ENCODE measurements at regions not wholly inside any gene's neighbourhood (a gene's known extent, or its start where the extent isn't known, plus 50 kb on each side); places are given as distances from the start of the nearest gene placed in this dataset.

- Histone ChIP-seq H3K4me3 (ENCODE audit: low read length) (peak overlapping the region; percentile 19; the same call in 1 of the 2 replicates), H3K36me3 (ENCODE audit: insufficient read depth, low read length) (peaks cover 19% of the 10 kb centered on the region), H3K27me3 (ENCODE audit: low read length) (no peaks in the 10 kb centered on the region), H3K4me1 (ENCODE audit: low read length) (peaks cover 100% of the 10 kb centered on the region), H3K27ac (ENCODE audit: low read length) (peak overlapping the region; percentile 100), H3K9me3 (ENCODE audit: low read length) (no peaks in the 10 kb centered on the region), H2AFZ (ENCODE audit: low read length) (no peak overlapping the region), H3K9me2 (replicated peaks; ENCODE audit: insufficient read depth, low read length) (no peaks in the 10 kb centered on the region), H3K4me2 (ENCODE audit: low read depth, low read length, poor library complexity, severe bottlenecking) (peak overlapping the region; percentile 80), H4K20me1 (ENCODE audit: insufficient read depth, low read depth, low read length) (no peaks in the 10 kb centered on the region), H3K79me2 (ENCODE audit: low read length) (peaks cover 26% of the 10 kb centered on the region), H3K9ac (ENCODE audit: low read length) (peak overlapping the region; percentile 62)
- DNase-seq: no peak
Observed at GRCh38 chr2:128772671-128773070, 454.0 kb upstream of the HS6ST1 start.

- Histone ChIP-seq H3K9ac (ENCODE audit: low read length) (peak overlapping the region; percentile 52; the same call in 1 of the 2 replicates), H3K79me2 (ENCODE audit: low read length) (peaks cover 16% of the 10 kb centered on the region), H3K36me3 (ENCODE audit: insufficient read depth, low read length) (peaks cover 13% of the 10 kb centered on the region), H3K4me2 (ENCODE audit: low read depth, low read length, poor library complexity, severe bottlenecking) (peak overlapping the region; percentile 80), H3K4me3 (ENCODE audit: low read length) (no peak overlapping the region), H3K9me3 (ENCODE audit: low read length) (no peaks in the 10 kb centered on the region), H3K27me3 (ENCODE audit: low read length) (no peaks in the 10 kb centered on the region), H4K20me1 (ENCODE audit: insufficient read depth, low read depth, low read length) (no peaks in the 10 kb centered on the region), H3K4me1 (ENCODE audit: low read length) (peaks cover 98% of the 10 kb centered on the region), H2AFZ (ENCODE audit: low read length) (no peak overlapping the region), H3K9me2 (replicated peaks; ENCODE audit: insufficient read depth, low read length) (no peaks in the 10 kb centered on the region), H3K27ac (ENCODE audit: low read length) (peak overlapping the region; percentile 100)
- no peak for DNase-seq
Observed at GRCh38 chr2:128773641-128774319, 455.1 kb upstream of the HS6ST1 start.

- H2AFZ ChIP-seq (ENCODE audit: low read length): no peak overlapping the region
- peaks cover 10% of the 10 kb centered on the region for H3K79me2 ChIP-seq (ENCODE audit: low read length)
- no peak overlapping the region for H3K4me3 ChIP-seq (ENCODE audit: low read length)
- H3K9me2 ChIP-seq (replicated peaks; ENCODE audit: insufficient read depth, low read length): no peaks in the 10 kb centered on the region
- peaks cover 91% of the 10 kb centered on the region for H3K4me1 ChIP-seq (ENCODE audit: low read length)
- H4K20me1 ChIP-seq (ENCODE audit: insufficient read depth, low read depth, low read length): no peaks in the 10 kb centered on the region
- H3K27ac ChIP-seq (ENCODE audit: low read length): peak overlapping the region; percentile 100
- no peaks in the 10 kb centered on the region for H3K27me3 ChIP-seq (ENCODE audit: low read length)
- DNase-seq: no peak
- H3K4me2 ChIP-seq (ENCODE audit: low read depth, low read length, poor library complexity, severe bottlenecking): peak overlapping the region; percentile 13
- H3K36me3 ChIP-seq (ENCODE audit: insufficient read depth, low read length): peaks cover 13% of the 10 kb centered on the region
- no peaks in the 10 kb centered on the region for H3K9me3 ChIP-seq (ENCODE audit: low read length)
- peak overlapping the region; percentile 52 for H3K9ac ChIP-seq (ENCODE audit: low read length)
Observed at GRCh38 chr2:128774320-128775216, 455.9 kb upstream of the HS6ST1 start.

- Histone ChIP-seq H3K9ac (ENCODE audit: low read length) (peak overlapping the region; percentile 52), H3K4me2 (ENCODE audit: low read depth, low read length, poor library complexity, severe bottlenecking) (peak overlapping the region; percentile 13), H3K27me3 (ENCODE audit: low read length) (no peaks in the 10 kb centered on the region), H3K9me2 (replicated peaks; ENCODE audit: insufficient read depth, low read length) (no peaks in the 10 kb centered on the region), H3K4me1 (ENCODE audit: low read length) (peaks cover 89% of the 10 kb centered on the region), H2AFZ (ENCODE audit: low read length) (no peak overlapping the region), H3K9me3 (ENCODE audit: low read length) (no peaks in the 10 kb centered on the region), H3K4me3 (ENCODE audit: low read length) (no peak overlapping the region), H4K20me1 (ENCODE audit: insufficient read depth, low read depth, low read length) (no peaks in the 10 kb centered on the region), H3K27ac (ENCODE audit: low read length) (peak overlapping the region; percentile 100), H3K79me2 (ENCODE audit: low read length) (peaks cover 10% of the 10 kb centered on the region), H3K36me3 (ENCODE audit: insufficient read depth, low read length) (peaks cover 13% of the 10 kb centered on the region)
- DNase-seq: no peak
Observed at GRCh38 chr2:128775217-128775913, 456.7 kb upstream of the HS6ST1 start.

- Histone ChIP-seq H3K27ac (ENCODE audit: low read length) (peak overlapping the region; percentile 100), H4K20me1 (ENCODE audit: insufficient read depth, low read depth, low read length) (no peaks in the 10 kb centered on the region), H3K79me2 (ENCODE audit: low read length) (peaks cover 10% of the 10 kb centered on the region), H3K27me3 (ENCODE audit: low read length) (no peaks in the 10 kb centered on the region), H3K9me2 (replicated peaks; ENCODE audit: insufficient read depth, low read length) (no peaks in the 10 kb centered on the region), H3K9me3 (ENCODE audit: low read length) (no peaks in the 10 kb centered on the region), H3K4me2 (ENCODE audit: low read depth, low read length, poor library complexity, severe bottlenecking) (peak overlapping the region; percentile 8), H3K4me3 (ENCODE audit: low read length) (no peak overlapping the region), H3K36me3 (ENCODE audit: insufficient read depth, low read length) (peaks cover 13% of the 10 kb centered on the region), H3K9ac (ENCODE audit: low read length) (peak overlapping the region; percentile 52), H3K4me1 (ENCODE audit: low read length) (peaks cover 87% of the 10 kb centered on the region), H2AFZ (ENCODE audit: low read length) (no peak overlapping the region)
- no peak for DNase-seq
Observed at GRCh38 chr2:128775914-128776285, 457.2 kb upstream of the HS6ST1 start.

- no peak for DNase-seq
- peak overlapping the region; percentile 4 for H3K4me2 ChIP-seq (ENCODE audit: low read depth, low read length, poor library complexity, severe bottlenecking)
- peak overlapping the region; percentile 100 for H3K27ac ChIP-seq (ENCODE audit: low read length)
- no peaks in the 10 kb centered on the region for H4K20me1 ChIP-seq (ENCODE audit: insufficient read depth, low read depth, low read length)
- H3K27me3 ChIP-seq (ENCODE audit: low read length): no peaks in the 10 kb centered on the region
- H3K9me2 ChIP-seq (replicated peaks; ENCODE audit: insufficient read depth, low read length): no peaks in the 10 kb centered on the region
- peaks cover 79% of the 10 kb centered on the region for H3K4me1 ChIP-seq (ENCODE audit: low read length)
- peak overlapping the region; percentile 47; the same call in 1 of the 2 replicates for H3K9ac ChIP-seq (ENCODE audit: low read length)
- H3K4me3 ChIP-seq (ENCODE audit: low read length): no peak overlapping the region
- peaks cover 10% of the 10 kb centered on the region for H3K79me2 ChIP-seq (ENCODE audit: low read length)
- peaks cover 13% of the 10 kb centered on the region for H3K36me3 ChIP-seq (ENCODE audit: insufficient read depth, low read length)
- no peak overlapping the region for H2AFZ ChIP-seq (ENCODE audit: low read length)
- H3K9me3 ChIP-seq (ENCODE audit: low read length): no peaks in the 10 kb centered on the region
Observed at GRCh38 chr2:128776461-128777195, 458.0 kb upstream of the HS6ST1 start.

GRCh38 chr2:128777196-128778035 lies 458.7 kb upstream of the HS6ST1 start:
- H3K9me3 ChIP-seq (ENCODE audit: low read length): no peaks in the 10 kb centered on the region
- H3K4me1 ChIP-seq (ENCODE audit: low read length): peaks cover 72% of the 10 kb centered on the region
- no peak overlapping the region for H2AFZ ChIP-seq (ENCODE audit: low read length)
- peak overlapping the region; percentile 18 for H3K4me2 ChIP-seq (ENCODE audit: low read depth, low read length, poor library complexity, severe bottlenecking)
- H3K9ac ChIP-seq (ENCODE audit: low read length): peak overlapping the region; percentile 47
- H3K4me3 ChIP-seq (ENCODE audit: low read length): no peak overlapping the region
- DNase-seq: peak; percentile 80
- no peaks in the 10 kb centered on the region for H4K20me1 ChIP-seq (ENCODE audit: insufficient read depth, low read depth, low read length)
- no peaks in the 10 kb centered on the region for H3K9me2 ChIP-seq (replicated peaks; ENCODE audit: insufficient read depth, low read length)
- peaks cover 10% of the 10 kb centered on the region for H3K79me2 ChIP-seq (ENCODE audit: low read length)
- H3K27me3 ChIP-seq (ENCODE audit: low read length): no peaks in the 10 kb centered on the region
- H3K36me3 ChIP-seq (ENCODE audit: insufficient read depth, low read length): peaks cover 13% of the 10 kb centered on the region
- peak overlapping the region; percentile 100 for H3K27ac ChIP-seq (ENCODE audit: low read length)
